GM21786 (cell line): ENCODE measurements at regions not wholly inside any gene's neighbourhood (a gene's known extent, or its start where the extent isn't known, plus 50 kb on each side); places are given as distances from the start of the nearest gene placed in this dataset.
"Not testable (repeated sequence)": the region's sequence is repeated elsewhere in the genome, so short reads cannot be mapped to it uniquely, and the experiment has no call there.

Source experiments
- ATAC-seq: cut with Tn5 transposase; IDR thresholded peaks from one replicate; pipeline ENCODE4 v1.9.1; 2021; ENCODE audit not compliant: unreplicated experiment

- ATAC-seq = not testable (repeated sequence)
These were observed 186.2 kb upstream of the CHL1 start for GRCh38 chr3:10109-10996.

- ATAC-seq = no peak
These were observed 184.8 kb upstream of the CHL1 start for GRCh38 chr3:11734-12133.

GRCh38 chr3:14652-15051, 181.9 kb upstream of the CHL1 start:
- ATAC-seq = no peak

DNA sequence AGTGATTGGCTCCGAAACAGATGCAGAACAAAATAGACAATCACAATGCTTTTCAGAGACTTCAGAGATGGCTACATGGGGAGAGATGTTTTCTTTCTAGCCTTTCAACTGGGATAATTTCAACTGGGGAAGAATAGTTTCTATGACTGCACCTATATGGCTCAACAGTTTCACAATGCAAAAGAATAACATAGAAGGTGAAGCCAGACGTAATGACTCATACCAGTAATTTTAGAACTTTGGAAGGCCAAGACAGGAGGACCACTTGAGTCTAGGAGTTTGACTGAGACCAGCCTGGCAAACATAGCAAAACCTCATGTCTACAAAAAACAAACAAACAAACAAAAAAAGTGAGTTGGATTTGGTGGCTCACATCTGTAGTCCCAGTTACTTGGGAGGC, 180.2 kb upstream of the CHL1 start:
- ATAC-seq = no peak

GRCh38 chr3:20421-20820, 176.1 kb upstream of the CHL1 start:
- no peak for ATAC-seq

DNA sequence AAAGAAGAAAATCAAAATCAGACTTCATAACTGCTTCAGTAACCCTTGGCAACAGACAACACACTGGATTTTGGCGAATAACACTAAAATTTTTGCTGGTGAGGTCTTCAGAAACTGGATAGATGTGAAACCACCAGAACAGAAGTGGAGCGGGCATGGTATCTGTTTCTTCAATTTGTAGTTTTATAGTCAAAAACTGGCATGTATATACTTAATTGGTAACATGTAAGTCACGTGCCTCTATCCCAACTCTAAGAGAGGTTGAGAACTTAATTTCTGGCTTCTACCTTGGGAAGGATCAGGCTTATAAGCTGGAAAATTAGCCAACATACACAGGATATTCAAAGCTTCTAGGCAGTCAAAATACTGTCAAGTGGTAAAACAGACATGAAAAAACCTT, 172.6 kb upstream of the CHL1 start:
- ATAC-seq = no peak

GRCh38 chr3:25056-25455, 171.5 kb upstream of the CHL1 start:
- ATAC-seq = no peak

GRCh38 chr3:35985-36384, 160.6 kb upstream of the CHL1 start:
- not testable (repeated sequence) for ATAC-seq

DNA sequence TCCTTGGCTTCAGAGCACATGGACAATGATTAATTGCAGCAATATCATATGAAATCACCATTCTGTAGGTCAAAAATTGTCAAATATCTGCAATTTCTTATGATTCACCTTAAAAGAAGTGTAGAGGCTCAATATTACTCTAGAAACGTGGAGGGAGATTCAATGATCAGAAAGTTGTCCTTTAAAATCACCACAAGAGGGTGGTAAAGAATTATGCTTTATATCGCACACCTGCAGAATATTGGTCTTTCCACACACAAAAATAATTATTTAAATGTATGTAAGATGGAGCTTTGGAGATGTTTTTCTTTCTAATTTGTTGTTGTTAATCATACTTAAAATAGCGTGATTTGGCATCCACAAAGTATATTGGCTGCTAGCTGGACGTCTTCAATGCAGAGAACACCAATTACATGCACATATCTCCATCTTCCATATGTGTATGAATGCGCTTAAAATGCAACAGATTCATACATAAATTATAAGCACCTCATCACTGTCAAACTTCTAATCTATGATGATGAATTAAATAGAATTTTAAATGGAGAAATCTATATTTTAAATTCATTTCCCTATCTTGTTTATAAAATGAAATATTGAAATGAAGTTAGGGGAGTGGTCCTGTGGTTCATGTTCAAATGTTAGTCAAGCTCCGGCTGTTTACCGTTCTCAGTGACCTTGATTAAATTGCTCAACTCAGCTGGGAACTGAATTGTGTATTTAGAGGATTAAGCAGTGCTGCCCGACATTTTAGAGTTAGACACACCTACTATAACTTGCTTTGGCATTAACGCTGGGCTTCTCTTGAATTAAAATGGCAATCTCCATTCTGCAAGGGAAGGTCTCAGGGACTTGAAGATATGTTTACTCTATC, 153.5 kb upstream of the CHL1 start:
- ATAC-seq = peak; percentile 70

GRCh38 chr3:44028-44676, 152.4 kb upstream of the CHL1 start:
- ATAC-seq = no peak

GRCh38 chr3:44941-45340, 151.6 kb upstream of the CHL1 start:
- ATAC-seq = not testable (repeated sequence)

DNA sequence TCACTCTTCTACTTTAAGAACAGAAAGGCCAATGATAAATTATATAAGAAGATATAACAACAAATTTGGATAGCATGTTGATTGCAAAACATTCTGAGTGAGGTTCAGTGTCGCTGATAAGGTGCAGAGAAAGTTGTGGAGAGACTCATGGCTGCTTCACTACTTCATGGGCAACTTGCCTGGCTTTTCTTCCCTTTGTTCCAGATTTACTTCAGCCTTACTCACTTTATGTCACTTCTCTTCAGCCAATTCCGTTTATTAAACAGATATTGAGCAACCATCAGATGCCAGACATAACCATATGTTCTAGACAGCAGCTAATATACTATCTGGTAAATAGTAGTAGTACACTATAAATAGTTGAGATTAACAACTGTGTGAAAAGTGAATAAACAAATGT, 150.0 kb upstream of the CHL1 start:
- no peak for ATAC-seq

DNA sequence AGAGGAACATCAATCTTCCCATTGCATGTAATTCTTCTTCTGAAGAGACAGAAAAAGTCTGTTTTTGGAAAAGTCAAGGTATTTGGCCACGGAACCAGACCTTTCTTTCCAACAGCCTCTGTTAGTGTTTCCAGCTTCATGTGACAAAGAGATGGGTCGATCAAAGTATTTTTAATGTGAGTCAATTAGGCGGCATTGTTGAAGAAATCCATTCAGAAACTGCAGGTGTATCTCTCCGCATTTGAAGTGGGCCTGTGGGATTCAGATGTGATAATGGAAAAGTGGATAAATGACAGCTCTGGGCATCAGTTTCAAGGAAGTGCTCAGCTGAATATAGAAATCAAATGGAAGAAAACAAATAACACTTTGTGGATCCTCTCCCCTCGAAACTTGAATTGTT, 143.1 kb upstream of the CHL1 start:
- ATAC-seq = not testable (repeated sequence)

- no peak for ATAC-seq
These were observed 142.3 kb upstream of the CHL1 start for GRCh38 chr3:54240-54639.

DNA sequence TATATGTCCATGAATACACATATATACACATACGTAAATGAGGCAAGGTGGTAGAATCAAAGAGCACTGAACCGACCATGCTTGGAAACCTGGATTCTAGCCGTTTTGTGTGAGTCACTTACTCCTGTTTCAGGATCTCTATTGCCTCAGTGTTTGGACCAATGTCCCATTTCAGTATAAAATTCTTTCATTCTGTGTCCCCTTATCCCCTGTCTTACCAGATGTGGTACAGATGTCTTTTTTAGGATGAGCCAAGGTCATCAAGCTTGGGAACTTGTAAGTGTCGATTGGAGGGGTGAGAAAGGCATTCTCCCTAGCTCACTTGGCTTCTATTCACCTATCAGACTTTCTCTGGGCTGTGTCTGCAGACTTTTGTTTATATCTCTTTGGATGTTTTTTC, 139.9 kb upstream of the CHL1 start:
- ATAC-seq = no peak

- no peak for ATAC-seq
These were observed 136.7 kb upstream of the CHL1 start for GRCh38 chr3:59854-60253.

GRCh38 chr3:63095-63765, 133.3 kb upstream of the CHL1 start:
- no peak for ATAC-seq

GRCh38 chr3:69690-70089, 126.9 kb upstream of the CHL1 start:
- ATAC-seq = no peak

DNA sequence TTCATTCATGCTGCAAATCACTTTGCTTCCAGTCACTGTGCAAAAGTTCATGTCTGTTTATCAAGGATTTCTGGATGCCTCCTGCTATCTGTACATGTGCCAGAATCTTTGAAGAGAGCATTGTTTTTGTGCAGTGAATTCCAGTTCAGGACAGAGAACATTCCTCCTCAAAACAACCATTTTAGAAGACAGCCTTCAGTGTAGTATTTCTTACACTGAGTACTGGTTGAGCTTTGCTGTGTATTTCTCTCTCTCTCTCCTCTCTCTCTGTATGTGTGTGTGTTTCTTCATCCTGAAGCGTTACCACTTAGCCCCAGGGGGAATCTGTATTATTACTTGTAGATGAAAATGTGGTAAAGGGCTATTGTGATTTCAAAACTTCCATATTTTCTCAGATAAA, 123.8 kb upstream of the CHL1 start:
- no peak for ATAC-seq

DNA sequence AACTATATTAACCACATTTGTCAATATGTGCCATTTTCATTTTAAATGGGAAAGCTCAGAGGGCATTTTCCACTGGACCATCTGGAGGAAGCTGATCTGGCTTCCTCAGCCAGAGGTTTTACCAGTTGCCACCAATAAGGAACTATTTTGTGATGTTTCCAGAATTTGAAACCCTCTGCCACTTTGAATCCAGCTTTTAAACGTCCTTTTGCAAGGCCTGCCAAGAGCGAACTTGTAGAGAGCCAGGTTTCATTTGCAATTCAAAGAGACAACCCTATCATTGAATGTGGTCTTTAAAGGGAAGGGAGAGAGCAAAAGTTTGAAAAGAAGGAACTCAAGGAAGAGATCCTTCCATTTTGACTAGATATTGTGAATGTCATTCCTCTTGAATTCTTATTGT, 123.3 kb upstream of the CHL1 start:
- no peak for ATAC-seq

DNA sequence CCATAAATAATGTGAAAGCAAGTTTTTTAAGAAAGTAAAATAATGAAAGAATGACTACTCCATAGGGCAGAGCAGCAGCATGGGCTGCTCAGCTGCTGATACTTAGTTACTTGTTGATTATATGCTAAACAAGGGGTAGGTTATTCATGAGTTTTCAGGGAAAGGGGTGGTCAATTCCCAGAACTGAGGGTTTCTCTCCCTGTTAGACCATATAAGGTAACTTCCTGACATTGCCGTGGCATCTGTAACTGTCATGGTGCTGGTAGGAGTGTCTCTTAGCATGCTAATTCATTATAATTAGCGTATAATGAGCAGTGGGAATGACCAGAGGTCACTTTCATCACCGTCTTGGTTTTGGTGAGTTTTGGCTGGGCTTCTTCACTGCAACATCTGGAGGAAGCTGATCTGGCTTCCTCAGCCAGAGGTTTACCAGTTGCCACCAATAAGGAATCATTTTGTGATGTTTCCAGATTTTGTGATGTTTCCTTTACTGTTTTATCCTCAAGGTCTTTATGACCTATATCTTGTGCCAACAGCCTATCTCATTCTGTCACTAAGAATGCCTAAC, 121.8 kb upstream of the CHL1 start:
- ATAC-seq = no peak
